VCaP (cell line): ENCODE measurements at regions not wholly inside any gene's neighbourhood (a gene's known extent, or its start where the extent isn't known, plus 50 kb on each side); places are given as distances from the start of the nearest gene placed in this dataset.

Experiments
- H3K27ac ChIP-seq: fragments of 450-650 bp; 2 replicates; pipeline ENCODE4 v1.5.1; 2017
- TF ChIP-seq, protein P1 (sequence below): fragments of 450-650 bp; conservative IDR thresholded peaks from 2 replicates; pipeline ENCODE4 v1.5.1; 2017; ENCODE audit warnings: mild to moderate bottlenecking, moderate library complexity

DNA sequence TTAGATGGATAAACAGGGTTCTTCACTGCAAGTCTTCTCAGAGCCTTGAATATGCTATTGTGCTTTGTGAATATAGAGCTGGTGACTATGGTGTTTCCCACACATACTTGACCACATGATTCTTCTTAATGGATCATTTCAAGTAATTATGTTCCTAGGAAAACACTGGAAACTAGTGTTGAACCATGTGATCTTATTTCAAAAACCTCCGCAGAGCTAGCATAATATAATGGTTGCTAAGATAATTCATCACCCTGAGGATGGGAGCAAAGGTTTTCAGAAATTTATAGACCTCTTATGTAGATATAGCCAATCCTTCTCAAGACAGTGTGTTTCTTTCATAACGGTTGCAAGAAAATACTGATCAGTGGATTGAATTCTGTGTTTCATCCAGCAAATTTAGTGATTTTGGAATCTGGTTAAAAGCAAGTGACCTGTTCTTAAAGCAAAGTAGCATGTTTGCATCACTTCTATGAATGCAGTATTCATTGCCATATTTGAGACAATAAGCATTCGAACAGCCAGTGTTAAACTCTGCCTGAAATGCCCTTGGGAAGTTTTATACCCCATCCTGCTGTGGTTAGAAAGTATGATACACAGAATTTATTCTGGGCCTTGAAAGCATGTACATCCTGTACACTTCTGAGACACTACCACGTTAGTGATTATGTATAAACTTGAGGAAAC is 341.0 kb upstream of the E2F7 start:
- H3K27ac ChIP-seq: no peak overlapping the region
- TF ChIP-seq, protein P1, sequence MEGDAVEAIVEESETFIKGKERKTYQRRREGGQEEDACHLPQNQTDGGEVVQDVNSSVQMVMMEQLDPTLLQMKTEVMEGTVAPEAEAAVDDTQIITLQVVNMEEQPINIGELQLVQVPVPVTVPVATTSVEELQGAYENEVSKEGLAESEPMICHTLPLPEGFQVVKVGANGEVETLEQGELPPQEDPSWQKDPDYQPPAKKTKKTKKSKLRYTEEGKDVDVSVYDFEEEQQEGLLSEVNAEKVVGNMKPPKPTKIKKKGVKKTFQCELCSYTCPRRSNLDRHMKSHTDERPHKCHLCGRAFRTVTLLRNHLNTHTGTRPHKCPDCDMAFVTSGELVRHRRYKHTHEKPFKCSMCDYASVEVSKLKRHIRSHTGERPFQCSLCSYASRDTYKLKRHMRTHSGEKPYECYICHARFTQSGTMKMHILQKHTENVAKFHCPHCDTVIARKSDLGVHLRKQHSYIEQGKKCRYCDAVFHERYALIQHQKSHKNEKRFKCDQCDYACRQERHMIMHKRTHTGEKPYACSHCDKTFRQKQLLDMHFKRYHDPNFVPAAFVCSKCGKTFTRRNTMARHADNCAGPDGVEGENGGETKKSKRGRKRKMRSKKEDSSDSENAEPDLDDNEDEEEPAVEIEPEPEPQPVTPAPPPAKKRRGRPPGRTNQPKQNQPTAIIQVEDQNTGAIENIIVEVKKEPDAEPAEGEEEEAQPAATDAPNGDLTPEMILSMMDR: no peak

DNA sequence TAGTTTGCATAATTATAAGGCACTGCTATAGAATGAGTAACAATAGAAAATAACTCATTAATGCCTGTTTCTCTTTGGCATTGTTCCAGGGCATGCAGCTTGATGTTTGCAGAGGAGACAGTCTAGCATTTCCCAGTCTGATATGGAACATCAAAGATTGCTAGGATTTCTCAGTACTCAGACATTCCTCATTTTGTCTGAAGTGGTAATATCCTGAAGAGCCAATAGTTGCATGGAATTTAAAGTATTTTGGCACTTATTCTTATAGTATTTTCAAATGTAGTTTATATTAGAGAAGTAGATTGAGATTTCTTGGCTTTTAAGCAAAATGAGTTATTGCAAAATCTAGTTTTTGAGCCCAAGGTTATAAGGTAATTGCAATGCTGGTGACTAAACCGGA is 337.3 kb upstream of the E2F7 start:
- H3K27ac ChIP-seq: no peak overlapping the region
- TF ChIP-seq, protein P1: no peak

DNA sequence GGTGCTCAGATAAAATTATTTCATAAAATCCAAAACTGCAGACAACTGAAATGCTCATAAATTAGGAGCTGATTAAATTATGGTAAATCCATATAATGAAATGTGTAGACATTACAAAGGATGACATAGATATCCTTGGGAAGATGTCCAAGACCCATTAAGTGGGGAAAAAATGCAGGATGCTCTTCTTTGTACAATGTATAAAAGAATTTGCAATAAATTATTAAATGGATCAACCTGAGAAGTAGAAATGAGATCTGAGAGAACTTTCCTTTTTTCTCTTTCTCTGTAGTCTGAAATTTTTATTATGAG is 336.4 kb upstream of the E2F7 start:
- TF ChIP-seq, protein P1: no peak

DNA sequence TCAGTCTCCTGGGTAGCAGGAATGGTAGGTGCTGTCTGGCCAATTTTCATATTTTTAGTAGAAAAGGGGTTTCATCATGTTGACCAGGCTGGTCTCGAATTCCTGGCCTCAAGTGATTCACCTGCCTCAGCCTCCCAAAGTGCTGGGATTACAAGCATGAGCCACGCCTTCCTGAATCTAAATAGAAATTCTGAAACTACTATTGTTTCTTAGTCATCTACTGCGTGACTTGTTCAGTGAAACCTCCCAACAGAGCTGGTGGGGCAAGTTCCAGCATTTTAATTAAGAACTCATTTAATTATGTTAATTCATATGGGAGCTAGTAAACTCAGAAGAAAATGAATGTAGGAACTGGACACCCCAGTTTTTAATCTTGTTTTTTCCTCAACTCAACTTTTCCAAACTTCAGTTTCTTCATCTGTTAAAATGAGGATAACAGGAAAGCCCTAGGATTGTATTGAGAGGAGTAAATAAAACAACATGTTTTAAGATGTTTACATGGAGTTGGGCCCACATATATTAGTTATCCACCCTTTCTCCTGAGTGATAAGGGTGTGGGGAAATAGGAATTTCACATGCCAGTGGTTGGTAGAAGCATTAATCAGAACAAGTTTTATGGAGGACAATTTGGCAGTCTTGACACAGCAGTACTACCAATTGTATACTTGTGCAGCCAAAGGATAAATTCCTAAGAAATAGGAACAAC is 335.8 kb upstream of the E2F7 start:
- TF ChIP-seq, protein P1: no peak
- no peak overlapping the region for H3K27ac ChIP-seq

More for the DNA sequence above, 336.4 kb upstream of the E2F7 start:
- H3K27ac ChIP-seq: no peak overlapping the region

DNA sequence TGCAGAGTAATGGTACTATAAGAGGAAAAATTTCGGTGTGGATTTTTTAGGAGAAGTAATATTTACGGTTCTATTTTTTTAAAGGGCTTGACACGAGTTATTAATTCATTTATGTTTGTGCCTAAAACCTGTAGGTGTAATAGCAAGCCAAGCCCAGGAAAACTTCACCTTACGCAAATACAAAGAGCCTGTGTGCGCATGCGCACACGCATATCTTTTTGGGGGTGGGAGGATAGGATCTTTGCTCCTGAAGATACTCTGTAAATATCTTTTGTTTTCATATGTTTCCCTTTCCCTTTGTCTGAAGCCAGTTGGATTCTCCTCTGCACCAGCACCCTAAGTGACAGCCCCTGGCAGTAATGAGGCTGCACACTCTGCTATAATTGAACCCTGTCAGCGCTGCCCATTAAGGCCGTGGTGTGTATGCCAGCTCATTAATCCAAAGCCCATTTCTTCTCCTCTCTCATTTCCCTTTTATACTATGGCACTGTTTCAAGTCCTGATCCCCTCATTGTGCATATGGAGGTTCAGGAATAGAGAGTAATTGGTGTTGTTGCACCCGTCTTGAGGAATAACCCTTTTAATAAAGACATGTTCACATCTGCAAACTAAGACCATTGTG is 327.2 kb upstream of the E2F7 start:
- TF ChIP-seq, protein P1: no peak
- no peak overlapping the region for H3K27ac ChIP-seq

DNA sequence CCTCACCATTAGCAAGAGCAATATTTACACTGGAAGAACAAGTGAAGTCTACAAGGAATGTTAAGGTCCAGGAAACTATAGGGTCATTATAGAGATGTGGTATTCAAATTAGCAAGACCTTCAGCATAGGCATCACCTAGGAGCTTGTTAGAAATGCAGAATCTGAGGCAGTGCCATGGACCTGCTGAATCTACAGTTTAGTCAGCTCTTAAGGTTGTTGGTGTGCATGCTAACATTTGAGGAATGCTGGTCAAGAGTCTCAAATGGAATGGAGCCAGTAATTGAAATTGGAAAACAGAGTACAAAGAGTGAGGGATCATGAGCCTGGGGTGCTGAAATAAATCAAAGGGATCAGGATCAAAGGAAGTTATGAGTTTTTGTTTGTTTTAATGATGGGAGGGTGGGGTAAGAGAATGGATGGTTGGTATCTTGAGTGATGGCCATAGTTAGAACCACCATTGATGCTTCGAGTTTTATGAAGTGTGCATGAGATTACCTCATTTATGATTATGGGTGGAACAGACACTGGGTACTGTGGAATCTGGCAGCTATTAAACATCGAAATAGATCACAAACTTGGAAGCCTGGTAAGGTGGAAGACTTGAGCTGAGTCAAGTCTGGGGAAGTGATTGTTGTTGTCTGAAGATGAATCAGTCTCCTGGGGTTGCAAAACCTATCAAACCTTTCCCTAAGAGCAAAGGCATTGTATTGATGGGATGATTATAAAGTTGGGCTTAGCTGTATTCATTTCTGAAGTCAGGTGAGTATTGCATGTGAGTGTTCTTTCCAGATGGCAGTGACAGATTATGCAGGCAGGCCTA is 323.3 kb upstream of the E2F7 start:
- H3K27ac ChIP-seq: no peak overlapping the region
- TF ChIP-seq, protein P1: no peak

DNA sequence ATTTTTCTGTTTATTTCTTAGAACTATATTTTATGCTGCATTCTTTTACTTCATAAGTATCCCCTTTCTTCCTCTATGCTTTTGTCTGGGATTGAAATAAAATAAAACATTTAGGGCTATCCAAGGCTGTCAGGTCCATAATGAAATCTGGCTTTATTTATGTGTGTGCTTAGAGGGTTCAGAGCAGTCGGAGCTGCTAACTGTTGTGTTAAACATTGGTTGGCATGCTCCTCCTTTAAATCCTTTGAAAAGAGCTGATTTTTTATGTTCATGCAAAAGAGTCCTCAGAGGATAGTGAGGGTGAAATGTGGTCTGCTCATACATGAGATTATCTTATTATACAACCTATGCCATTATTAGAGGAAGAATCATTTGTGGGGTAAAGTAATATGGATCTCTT is 322.3 kb upstream of the E2F7 start:
- TF ChIP-seq, protein P1: no peak

More for the DNA sequence above, 322.3 kb upstream of the E2F7 start:
- no peak overlapping the region for H3K27ac ChIP-seq
